ENCODE measurements at regions not wholly inside any gene's neighbourhood (a gene's known extent, or its start where the extent isn't known, plus 50 kb on each side); places are given as distances from the start of the nearest gene placed in this dataset.

GRCh38 chr4:135210341-135210740, 1008.8 kb upstream of the PABPC4L start:
- no peak for TF ChIP-seq EZH2 (IDR thresholded peaks at IDR 0.05; ENCODE audit: borderline replicate concordance)
- TF ChIP-seq EZH2phosphoT487 (IDR thresholded peaks at IDR 0.05; ENCODE audit: low read depth, severe bottlenecking, unreplicated experiment): no peak
- no peak for TF ChIP-seq CTCF (IDR thresholded peaks at IDR 0.05; ENCODE audit: poor library complexity)
- H3K9me2 ChIP-seq (replicated peaks; ENCODE audit: insufficient read depth): peaks cover 3% of the 10 kb centered on the region
- H3K36me3 ChIP-seq (replicated peaks; ENCODE audit: insufficient read depth, low read depth): no peaks in the 10 kb centered on the region
- DNase-seq (ENCODE audit: low spot score): no peak
- no peaks in the 10 kb centered on the region for H3K27me3 ChIP-seq
- H3K4me1 ChIP-seq (ENCODE audit: insufficient read depth): no peaks in the 10 kb centered on the region
- H3K9me3 ChIP-seq (ENCODE audit: low read depth): no peaks in the 10 kb centered on the region
- H3K27ac ChIP-seq: no peak overlapping the region
- WGBS (ENCODE audit: low lambda C conversion rate, missing lambda C conversion rate): 83% methylated on average over 5 of the region's 5 CpGs
- no peaks in the 10 kb centered on the region for H3K79me2 ChIP-seq
- no peak overlapping the region for H2AFZ ChIP-seq
- H3K4me3 ChIP-seq: no peak overlapping the region
- H4K20me1 ChIP-seq (ENCODE audit: insufficient read depth, poor library complexity, severe bottlenecking): no peaks in the 10 kb centered on the region
- no peak overlapping the region for H3K4me2 ChIP-seq

GRCh38 chr4:135207531-135207930, 1005.9 kb upstream of the PABPC4L start:
- Histone ChIP-seq H3K4me3 (no peak overlapping the region), H3K27ac (no peak overlapping the region), H3K4me2 (no peak overlapping the region), H3K4me1 (ENCODE audit: insufficient read depth) (no peaks in the 10 kb centered on the region), H3K9me2 (replicated peaks; ENCODE audit: insufficient read depth) (no peaks in the 10 kb centered on the region), H3K27me3 (no peaks in the 10 kb centered on the region), H4K20me1 (ENCODE audit: insufficient read depth, poor library complexity, severe bottlenecking) (no peaks in the 10 kb centered on the region), H3K79me2 (no peaks in the 10 kb centered on the region), H3K9me3 (ENCODE audit: low read depth) (no peaks in the 10 kb centered on the region), H3K36me3 (replicated peaks; ENCODE audit: insufficient read depth, low read depth) (no peaks in the 10 kb centered on the region), H2AFZ (no peak overlapping the region)
- TF ChIP-seq EZH2 (IDR thresholded peaks at IDR 0.05; ENCODE audit: borderline replicate concordance): no peak
- TF ChIP-seq EZH2phosphoT487 (IDR thresholded peaks at IDR 0.05; ENCODE audit: low read depth, severe bottlenecking, unreplicated experiment): no peak
- no peak for TF ChIP-seq CTCF (IDR thresholded peaks at IDR 0.05; ENCODE audit: poor library complexity)
- DNase-seq (ENCODE audit: low spot score): no peak

- no peak overlapping the region for H3K27ac ChIP-seq
- no peaks in the 10 kb centered on the region for H3K9me2 ChIP-seq (replicated peaks; ENCODE audit: insufficient read depth)
- H3K36me3 ChIP-seq (replicated peaks; ENCODE audit: insufficient read depth, low read depth): no peaks in the 10 kb centered on the region
- no peaks in the 10 kb centered on the region for H3K27me3 ChIP-seq
- H3K4me2 ChIP-seq: no peak overlapping the region
- 61% methylated on average over 3 of the region's 3 CpGs for WGBS (ENCODE audit: low lambda C conversion rate, missing lambda C conversion rate)
- no peak overlapping the region for H3K4me3 ChIP-seq
- DNase-seq (ENCODE audit: low spot score): no peak
- no peaks in the 10 kb centered on the region for H4K20me1 ChIP-seq (ENCODE audit: insufficient read depth, poor library complexity, severe bottlenecking)
- H2AFZ ChIP-seq: no peak overlapping the region
- H3K9me3 ChIP-seq (ENCODE audit: low read depth): no peaks in the 10 kb centered on the region
- H3K4me1 ChIP-seq (ENCODE audit: insufficient read depth): no peaks in the 10 kb centered on the region
- no peak for TF ChIP-seq CTCF (IDR thresholded peaks at IDR 0.05; ENCODE audit: poor library complexity)
- TF ChIP-seq EZH2 (IDR thresholded peaks at IDR 0.05; ENCODE audit: borderline replicate concordance): no peak
- TF ChIP-seq EZH2phosphoT487 (IDR thresholded peaks at IDR 0.05; ENCODE audit: low read depth, severe bottlenecking, unreplicated experiment): no peak
- H3K79me2 ChIP-seq: no peaks in the 10 kb centered on the region
Measured at GRCh38 chr4:135204311-135204710, 1002.7 kb upstream of the PABPC4L start.

GRCh38 chr4:135201081-135201480, 999.5 kb upstream of the PABPC4L start:
- Histone ChIP-seq H3K4me1 (ENCODE audit: insufficient read depth) (no peaks in the 10 kb centered on the region), H3K9me3 (ENCODE audit: low read depth) (no peaks in the 10 kb centered on the region), H3K79me2 (no peaks in the 10 kb centered on the region), H3K36me3 (replicated peaks; ENCODE audit: insufficient read depth, low read depth) (no peaks in the 10 kb centered on the region), H3K27me3 (no peaks in the 10 kb centered on the region), H3K27ac (no peak overlapping the region), H3K4me2 (no peak overlapping the region), H3K4me3 (no peak overlapping the region), H3K9me2 (replicated peaks; ENCODE audit: insufficient read depth) (no peaks in the 10 kb centered on the region), H4K20me1 (ENCODE audit: insufficient read depth, poor library complexity, severe bottlenecking) (no peaks in the 10 kb centered on the region), H2AFZ (no peak overlapping the region)
- TF ChIP-seq CTCF (IDR thresholded peaks at IDR 0.05; ENCODE audit: poor library complexity) (no peak), EZH2 (IDR thresholded peaks at IDR 0.05; ENCODE audit: borderline replicate concordance) (no peak), EZH2phosphoT487 (IDR thresholded peaks at IDR 0.05; ENCODE audit: low read depth, severe bottlenecking, unreplicated experiment) (no peak)
- no peak for DNase-seq (ENCODE audit: low spot score)
- WGBS (ENCODE audit: low lambda C conversion rate, missing lambda C conversion rate): 92% methylated on average over 5 of the region's 5 CpGs
